IMR-90 (cell line): ENCODE measurements at regions not wholly inside any gene's neighbourhood (a gene's known extent, or its start where the extent isn't known, plus 50 kb on each side); places are given as distances from the start of the nearest gene placed in this dataset.

Experiments
- ATAC-seq: fragments of 200-7000 bp; cut with Tn5 transposase; 2 replicates; pipeline ENCODE4 v1.9.1; 2020; ENCODE audit warnings: low read depth, mild to moderate bottlenecking, moderate library complexity
- BruUV-seq: library from RNA; stranded (reverse); fragments of 400-500 nt; replicated peaks from 2 replicates; lab custom pipeline; 2021; lab: Mats Ljungman, UMichigan
- CTCF ChIA-PET: fragments of 300-600 bp; formaldehyde crosslinking; extraction: SDS; loops from one replicate; lab custom pipeline; 2021; ENCODE audit warnings: antibody characterized with exemption; lab: Yijun Ruan, JAX
- POLR2A ChIA-PET: fragments of 300-600 bp; sonication (Branson Sonifier 250); formaldehyde crosslinking; loops from one replicate; lab custom pipeline; 2022; ENCODE audit warnings: antibody characterized with exemption; ENCODE audit not compliant: unreplicated experiment; lab: Charles Lee
- DNase-seq: peaks from one replicate; pipeline ENCODE4 v3.0.0; 2013
- H2AFZ ChIP-seq: replicated peaks from 2 replicates; pipeline ENCODE3; 2013; ENCODE audit warnings: low read length, mild to moderate bottlenecking; ENCODE audit not compliant: poor library complexity
- H2AK5ac ChIP-seq: 2 replicates; pipeline ENCODE4 v1.6.1; 2013; ENCODE audit warnings: low read depth, low read length, inconsistent platforms
- H2AK9ac ChIP-seq: replicated peaks from 2 replicates; pipeline ENCODE3; 2013; ENCODE audit warnings: mild to moderate bottlenecking, low read depth, low read length, moderate library complexity; ENCODE audit not compliant: poor library complexity
- H2BK120ac ChIP-seq: 2 replicates; pipeline ENCODE4 v1.6.1; 2013; ENCODE audit warnings: low read depth, low read length, inconsistent platforms
- H2BK15ac ChIP-seq: 3 replicates; pipeline ENCODE4 v1.6.1; 2013; ENCODE audit warnings: low read depth, low read length, inconsistent platforms
- H2BK20ac ChIP-seq: 2 replicates; pipeline ENCODE4 v1.6.1; 2013; ENCODE audit warnings: low read depth, mild to moderate bottlenecking, inconsistent platforms, low read length, moderate library complexity
- H2BK5ac ChIP-seq: 2 replicates; pipeline ENCODE4 v1.6.1; 2013; ENCODE audit warnings: mild to moderate bottlenecking, low read depth, low read length, inconsistent platforms; ENCODE audit not compliant: poor library complexity, severe bottlenecking
- H3K14ac ChIP-seq: replicated peaks from 2 replicates; pipeline ENCODE4 v1.6.1; 2013; ENCODE audit warnings: low read depth, low read length, inconsistent platforms
- H3K18ac ChIP-seq: 2 replicates; pipeline ENCODE4 v1.6.1; 2013; ENCODE audit warnings: low read depth, low read length, control low read depth
- H3K23ac ChIP-seq: 2 replicates; pipeline ENCODE4 v1.6.1; 2013; ENCODE audit warnings: low read depth, low read length, inconsistent platforms
- H3K27ac ChIP-seq: 2 replicates; pipeline ENCODE4 v1.5.1; 2013; ENCODE audit warnings: mild to moderate bottlenecking, control low read depth, low read length; ENCODE audit not compliant: insufficient read depth
- H3K27me3 ChIP-seq: 2 replicates; pipeline ENCODE4 v1.6.1; 2013; ENCODE audit warnings: low read length; ENCODE audit not compliant: control insufficient read depth, insufficient read depth
- H3K36me3 ChIP-seq: 2 replicates; pipeline ENCODE4 v1.6.1; 2013; ENCODE audit warnings: low read length, mixed read lengths; ENCODE audit not compliant: control insufficient read depth, insufficient read depth
- H3K4ac ChIP-seq: 2 replicates; pipeline ENCODE4 v1.6.1; 2013; ENCODE audit warnings: low read depth, low read length, inconsistent platforms
- H3K4me1 ChIP-seq: 2 replicates; pipeline ENCODE4 v1.6.1; 2013; ENCODE audit warnings: low read length, mixed read lengths; ENCODE audit not compliant: control insufficient read depth, insufficient read depth
- H3K4me2 ChIP-seq: 2 replicates; pipeline ENCODE4 v1.6.1; 2013; ENCODE audit warnings: low read depth, mild to moderate bottlenecking, control low read depth, low read length, moderate library complexity
- H3K4me3 ChIP-seq: 2 replicates; pipeline ENCODE4 v1.5.1; 2013; ENCODE audit warnings: low read depth, mild to moderate bottlenecking, control low read depth, low read length, moderate library complexity; ENCODE audit not compliant: insufficient read depth
- H3K56ac ChIP-seq: 2 replicates; pipeline ENCODE4 v1.6.1; 2013; ENCODE audit warnings: low read length, inconsistent platforms; ENCODE audit not compliant: insufficient read depth; ENCODE audit errors: extremely low read depth
- H3K79me1 ChIP-seq, 2 experiments: 2 replicates each; pipeline ENCODE4 v1.6.1; 2013; ENCODE audit warnings: low read length in 2 of 2, inconsistent platforms in 1 of 2, low read depth in 1 of 2
- H3K9ac ChIP-seq: 2 replicates; pipeline ENCODE4 v1.6.1; 2013; ENCODE audit warnings: low read depth, low read length, control low read depth
- H3K9me1 ChIP-seq: 2 replicates; pipeline ENCODE4 v1.6.1; 2013; ENCODE audit warnings: low read length, inconsistent platforms; ENCODE audit not compliant: insufficient read depth
- H3K9me3 ChIP-seq: 2 replicates; pipeline ENCODE4 v1.6.1; 2013; ENCODE audit warnings: low read length; ENCODE audit not compliant: control insufficient read depth, insufficient read depth
- H4K20me1 ChIP-seq: 2 replicates; pipeline ENCODE4 v1.6.1; 2013; ENCODE audit warnings: low read length, inconsistent platforms; ENCODE audit not compliant: insufficient read depth
- H4K5ac ChIP-seq: 2 replicates; pipeline ENCODE4 v1.6.1; 2013; ENCODE audit warnings: mild to moderate bottlenecking, low read depth, low read length, control low read depth
- H4K8ac ChIP-seq, 2 experiments: 2 replicates each; pipeline ENCODE4 v1.6.1; 2013; ENCODE audit warnings: low read depth in 2 of 2, low read length in 2 of 2, control low read depth in 1 of 2, inconsistent platforms in 1 of 2
- H4K91ac ChIP-seq: 2 replicates; pipeline ENCODE4 v1.6.1; 2013; ENCODE audit warnings: low read depth, low read length, inconsistent platforms; ENCODE audit not compliant: insufficient read depth
- CEBPB ChIP-seq: IDR thresholded peaks from 2 replicates; pipeline ENCODE4 v1.6.1; 2012; ENCODE audit warnings: low read depth, low read length, improper control_type of control experiment
- CHD1 ChIP-seq: IDR thresholded peaks from 2 replicates; pipeline ENCODE4 v1.6.1; 2012; ENCODE audit warnings: low read depth, low read length, improper control_type of control experiment
- FOS ChIP-seq: fragments of 150-350 bp; IDR thresholded peaks from 2 replicates; pipeline ENCODE4 v1.6.1; 2016; ENCODE audit warnings: low read depth, low read length
- MAFK ChIP-seq: IDR thresholded peaks from 2 replicates; pipeline ENCODE4 v1.6.1; 2012; ENCODE audit warnings: low read depth, low read length, improper control_type of control experiment
- MAZ ChIP-seq: IDR thresholded peaks from 2 replicates; pipeline ENCODE4 v1.6.1; 2012; ENCODE audit warnings: low read depth, mild to moderate bottlenecking, low read length, improper control_type of control experiment, moderate library complexity, borderline replicate concordance
- MXI1 ChIP-seq: IDR thresholded peaks from 2 replicates; pipeline ENCODE4 v1.6.1; 2012; ENCODE audit warnings: low read depth, mild to moderate bottlenecking, low read length, moderate library complexity, borderline replicate concordance
- POLR2A ChIP-seq: IDR thresholded peaks from 2 replicates; pipeline ENCODE4 v1.6.1; 2012; ENCODE audit warnings: mild to moderate bottlenecking, low read depth, low read length
- dilution Hi-C: fragments of 300-500 bp; cut with HindIII; formaldehyde crosslinking; loops from one replicate; pipeline ENCODE4 v1.14.3; 2018; ENCODE audit warnings: low sequenced_read_pairs; ENCODE audit not compliant: unreplicated experiment
- in situ Hi-C: fragments of 300-500 bp; cut with MboI; formaldehyde crosslinking; loops from 3 replicates; pipeline ENCODE4 v1.14.3; 2019; ENCODE audit warnings: low sequenced_read_pairs, inconsistent platforms, mixed read lengths
- intact Hi-C: fragments of 100-400 bp; cut with micrococcal nuclease; formaldehyde crosslinking; loops from 2 replicates; pipeline ENCODE4 v1.10.0; 2022

DNA sequence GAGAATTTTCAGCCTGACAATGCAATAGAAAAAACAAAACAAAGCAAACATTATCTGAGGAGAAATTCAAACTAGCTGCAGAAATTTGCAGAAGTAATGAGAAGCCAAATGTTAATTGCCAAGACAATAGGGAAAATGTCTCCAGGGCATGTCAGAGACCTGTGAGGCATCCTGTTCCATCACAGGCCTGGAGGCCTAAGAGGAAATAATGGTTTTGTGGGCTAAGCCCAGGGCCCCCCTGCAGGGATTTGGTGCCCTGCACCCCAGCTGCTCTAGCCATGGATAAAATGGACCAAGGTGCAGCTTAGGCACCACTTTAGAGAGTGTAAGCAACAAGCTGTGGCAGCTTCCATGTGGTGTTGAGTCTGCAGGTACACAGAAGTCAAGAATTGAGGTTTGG lies 401.2 kb upstream of the NECTIN3 start:
- H3K14ac ChIP-seq: no peak overlapping the region
- no peak overlapping the region for H3K27ac ChIP-seq
- no peak overlapping the region for H3K56ac ChIP-seq
- H3K4me3 ChIP-seq: no peak overlapping the region
- ATAC-seq (no peak), DNase-seq (no peak)
- no peak overlapping the region for H4K91ac ChIP-seq
- no peak overlapping the region for H2AFZ ChIP-seq
- no peak overlapping the region for H3K9ac ChIP-seq
- no peak overlapping the region for H3K4ac ChIP-seq
- no peak overlapping the region for H2BK5ac ChIP-seq
- POLR2A ChIA-PET: no interaction called here
- no peak overlapping the region for H3K23ac ChIP-seq
- H3K4me2 ChIP-seq: no peak overlapping the region
- intact Hi-C loops (no loop called here), in situ Hi-C loops (no loop called here), dilution Hi-C loops (no loop called here)
- no peaks in the 10 kb centered on the region for H3K27me3 ChIP-seq
- H3K9me3 ChIP-seq: peaks cover 7% of the 10 kb centered on the region
- no TSS peak for BruUV-seq
- no peaks in the 10 kb centered on the region for H3K36me3 ChIP-seq
- CTCF ChIA-PET: no interaction called here
- H4K5ac ChIP-seq: no peak overlapping the region
- H2BK120ac ChIP-seq: no peak overlapping the region
- no peak overlapping the region for H2BK15ac ChIP-seq
- H3K9me1 ChIP-seq: no peaks in the 10 kb centered on the region
- no peak overlapping the region for H2AK5ac ChIP-seq
- no peak overlapping the region for H2AK9ac ChIP-seq
- no peaks in the 10 kb centered on the region for H4K20me1 ChIP-seq
- no peak overlapping the region for H2BK20ac ChIP-seq
- H3K79me1 ChIP-seq: no peaks in the 10 kb centered on the region
- no peak overlapping the region for H4K8ac ChIP-seq
- peaks cover 2% of the 10 kb centered on the region; the same call in 1 of the 2 replicates for H3K4me1 ChIP-seq
- H3K18ac ChIP-seq: no peak overlapping the region
- TF ChIP-seq CEBPB (no peak), CHD1 (no peak), MAFK (no peak), MAZ (no peak), POLR2A (no peak), FOS (no peak), MXI1 (no peak)
